Stimulated activated CD4-positive, alpha-beta T cell treated with anti-CD3 and anti-CD28 coated beads, Interleukin-4, amount 100 ng/mL, for 1 hour (primary cell): ENCODE measurements at regions not wholly inside any gene's neighbourhood (a gene's known extent, or its start where the extent isn't known, plus 50 kb on each side); places are given as distances from the start of the nearest gene placed in this dataset.
"Not testable (repeated sequence)": the region's sequence is repeated elsewhere in the genome, so short reads cannot be mapped to it uniquely, and the experiment has no call there.

Source experiments
- DNase-seq: peaks from one replicate; pipeline ENCODE4 v3.0.0-alpha.2; 2020

DNA sequence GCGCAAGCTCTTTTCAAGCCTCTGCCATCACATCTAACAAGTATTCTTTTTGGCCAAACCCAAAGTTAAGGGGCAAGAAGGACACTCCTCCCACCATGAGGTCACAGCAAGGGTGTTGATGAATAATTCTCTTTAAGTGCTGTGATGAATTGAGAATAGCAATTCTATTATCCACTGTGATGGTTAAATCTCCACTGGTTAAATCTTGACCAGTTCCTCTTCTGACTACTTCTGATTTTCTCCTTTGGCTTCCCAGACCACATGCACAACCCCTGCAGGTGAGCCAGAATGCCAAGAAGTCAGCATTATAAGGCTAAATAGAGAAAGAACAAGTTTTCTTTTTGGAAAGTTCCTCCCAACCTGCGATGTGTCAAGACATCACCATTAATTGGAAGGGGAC is 90.6 kb upstream of the BCL2L14 start:
- DNase-seq, result no peak

DNA sequence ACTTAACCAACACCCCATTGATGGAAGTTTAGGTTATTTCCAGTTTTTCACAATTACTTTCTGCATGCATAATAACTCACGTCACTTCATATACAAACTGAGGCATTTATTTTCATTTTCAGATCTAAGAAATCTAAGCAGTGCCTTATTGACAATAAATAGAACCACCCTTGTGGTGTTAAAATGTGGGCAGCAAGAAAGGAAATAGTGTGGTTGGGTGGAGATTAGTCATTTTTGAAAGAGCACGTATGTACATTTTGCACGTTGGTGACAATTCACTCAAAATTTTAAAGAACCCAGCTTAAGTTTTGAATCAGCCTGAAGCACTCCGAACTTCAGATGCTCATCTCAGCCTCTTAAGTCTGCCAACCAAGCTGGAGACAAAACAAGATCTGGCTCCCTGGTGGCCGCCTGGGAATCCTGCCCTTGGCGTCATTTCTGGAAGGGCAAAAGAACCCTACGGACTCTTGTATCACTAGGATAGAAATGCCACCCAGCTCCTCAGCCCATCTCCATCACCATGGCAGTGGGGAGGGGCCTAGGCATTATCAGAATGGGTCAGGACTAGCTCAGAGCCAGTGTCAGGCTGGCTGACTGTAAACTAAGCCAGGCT is 89.5 kb upstream of the BCL2L14 start:
- peak; percentile 40 for DNase-seq

DNA sequence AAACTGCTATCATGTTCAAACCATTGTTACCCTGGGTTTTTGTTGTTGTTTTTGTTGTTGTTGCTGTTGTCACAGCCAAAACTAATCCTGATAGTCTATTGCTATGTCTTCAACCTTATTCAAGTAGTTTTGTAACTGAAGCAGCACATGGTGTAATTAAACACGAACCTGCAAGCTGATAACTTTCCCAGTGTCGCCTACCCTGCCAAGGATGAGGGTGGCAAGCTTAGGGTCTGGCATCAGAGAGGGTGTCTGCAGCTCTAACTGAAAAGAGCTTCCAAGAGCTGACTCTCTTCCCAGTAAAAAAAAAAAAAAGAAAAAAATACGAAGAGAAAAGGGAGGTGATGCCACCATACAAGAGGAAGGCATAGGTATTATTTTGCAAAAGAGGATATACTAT is 86.3 kb upstream of the BCL2L14 start:
- DNase-seq, result no peak

DNA sequence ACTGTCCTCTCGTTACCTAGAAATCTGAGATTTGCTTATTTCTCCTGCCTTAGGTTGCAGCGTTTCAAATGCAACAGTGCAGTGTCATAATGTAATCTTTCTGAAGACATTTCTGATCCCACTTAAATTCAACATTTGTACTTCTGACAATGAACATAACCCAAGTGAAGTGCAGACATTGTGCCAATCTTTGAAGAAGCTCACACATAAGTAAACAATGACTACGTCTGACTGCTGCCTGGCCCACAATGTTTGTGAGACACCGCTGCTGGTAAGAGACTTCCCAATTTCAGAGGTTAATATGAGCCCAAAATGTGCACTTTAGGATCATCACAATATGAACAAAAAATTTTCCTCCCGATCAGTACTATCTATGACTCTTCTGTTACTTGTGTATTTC is 84.6 kb upstream of the BCL2L14 start:
- DNase-seq, result no peak

DNA sequence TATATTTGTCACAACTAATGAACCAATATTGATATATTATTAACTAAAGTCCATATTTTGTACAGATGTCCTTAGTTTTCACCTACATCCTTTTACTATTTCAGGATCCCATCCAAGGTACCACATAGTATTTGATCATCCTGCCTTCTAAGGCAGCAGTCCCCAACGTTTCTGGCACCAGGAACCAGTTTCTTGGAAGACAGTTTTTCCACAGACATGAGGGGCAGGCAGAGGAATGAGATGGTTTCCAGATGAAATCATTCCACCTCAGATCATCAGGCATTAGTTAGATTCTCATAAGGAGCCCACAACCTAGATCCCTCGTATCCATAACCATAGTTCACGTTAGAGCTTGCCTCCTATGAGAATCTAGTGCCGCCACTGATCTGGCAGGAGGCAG is 82.8 kb upstream of the BCL2L14 start:
- DNase-seq, result no peak

DNA sequence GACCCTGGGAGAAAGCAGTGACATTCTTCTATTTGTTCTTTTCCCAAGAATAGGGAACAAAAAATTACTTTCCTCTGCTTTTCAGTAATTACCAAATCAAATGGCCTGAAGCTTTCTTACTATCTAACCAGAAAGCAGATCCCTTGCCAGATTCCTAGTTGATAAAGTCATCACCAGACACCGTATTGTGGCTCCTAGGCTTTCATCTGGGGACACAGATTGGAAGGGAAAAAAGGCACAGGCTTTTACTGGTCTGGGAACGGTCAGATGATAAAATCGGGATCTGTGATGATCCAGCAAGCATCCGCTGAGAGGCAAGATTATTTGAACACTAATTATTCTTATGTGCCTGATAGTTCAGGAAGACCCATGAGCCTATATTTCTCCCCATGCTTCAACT is 79.1 kb upstream of the BCL2L14 start:
- DNase-seq, result no peak

DNA sequence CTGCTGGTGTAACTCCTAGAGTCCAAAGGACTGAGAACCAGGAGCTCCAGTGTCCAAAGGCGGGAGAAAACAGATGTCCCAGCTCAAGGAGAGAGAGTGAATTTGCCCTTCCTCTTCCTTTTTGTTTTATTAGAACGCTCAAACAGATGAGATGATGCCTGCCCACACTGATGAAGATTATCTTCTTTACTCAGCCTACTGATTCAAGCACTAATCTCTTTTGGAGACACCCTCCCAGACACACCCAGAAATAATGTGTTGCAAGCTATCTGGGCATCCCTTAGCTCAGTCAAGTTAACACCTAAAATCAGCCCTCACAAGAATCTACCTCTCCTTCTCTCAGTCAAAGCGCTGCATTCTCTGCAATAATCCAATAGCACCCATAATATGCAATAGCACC is 78.2 kb upstream of the BCL2L14 start:
- no peak for DNase-seq

DNA sequence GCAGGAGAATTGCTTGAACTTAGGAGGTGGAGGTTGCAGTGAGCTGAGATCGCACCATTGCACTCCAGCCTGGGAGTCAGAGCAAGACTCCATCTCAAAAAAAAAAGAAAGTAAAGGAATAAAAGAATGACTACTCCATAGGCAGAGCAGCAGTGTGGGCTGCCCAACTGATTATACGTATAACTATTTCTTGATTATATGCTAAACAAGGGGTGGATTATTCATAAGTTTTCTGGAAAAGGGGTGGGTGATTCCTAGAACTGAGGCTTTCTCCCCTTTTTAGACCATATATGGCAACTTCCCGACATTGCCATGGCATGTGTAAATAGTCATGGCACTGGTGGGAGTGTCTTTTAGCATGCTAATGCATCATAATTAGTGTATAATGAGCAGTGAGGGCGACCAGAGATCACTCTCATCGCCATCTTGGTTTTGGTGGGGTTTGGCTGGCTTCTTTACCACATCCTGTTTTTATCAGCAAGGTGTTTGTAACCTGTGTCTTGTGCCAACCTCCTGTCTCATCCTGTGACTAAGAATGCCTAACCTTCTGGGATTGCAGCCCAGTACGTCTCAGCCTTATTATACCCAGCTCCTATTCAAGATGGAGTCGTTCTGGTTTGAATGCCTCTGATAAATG is 72.3 kb upstream of the BCL2L14 start:
- DNase-seq, result not testable (repeated sequence)

DNA sequence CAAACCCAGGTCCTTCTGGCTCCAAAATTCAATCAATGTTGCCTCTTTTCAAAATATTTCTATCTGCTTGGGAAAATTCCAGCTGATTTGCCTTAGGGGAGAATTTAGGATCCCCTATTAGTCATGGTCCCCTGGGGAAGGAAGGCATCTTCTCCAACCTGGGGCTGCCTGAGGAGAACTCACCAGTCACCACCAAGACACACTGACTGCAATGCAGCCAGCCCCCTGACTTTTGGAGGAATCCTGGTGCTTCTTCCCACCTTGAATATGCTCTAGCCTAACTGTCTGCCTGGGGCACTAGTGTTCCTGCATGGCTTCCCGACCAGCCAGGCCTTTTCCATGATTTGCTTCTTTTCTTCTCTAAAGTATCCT is 71.8 kb upstream of the BCL2L14 start:
- DNase-seq, result no peak

DNA sequence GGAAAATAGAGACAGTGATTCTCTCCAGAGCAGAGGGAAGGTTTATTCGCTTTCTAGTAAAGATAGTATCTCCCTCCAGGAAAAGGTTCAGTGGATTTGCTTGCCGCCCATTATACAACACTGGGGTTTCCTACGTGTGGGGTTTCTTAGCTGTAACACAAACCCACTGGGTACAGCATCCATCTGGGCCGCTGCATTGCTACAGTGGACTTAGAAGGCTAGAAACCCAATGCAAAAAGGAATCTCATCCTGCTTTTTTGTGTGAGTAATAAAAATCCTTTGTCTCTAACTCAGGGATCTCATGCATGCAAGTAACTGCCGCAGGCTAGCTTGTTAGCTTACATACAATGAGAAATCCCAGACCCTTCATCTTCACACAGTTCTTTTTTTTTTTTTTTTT is 67.1 kb upstream of the BCL2L14 start:
- DNase-seq, result no peak

DNA sequence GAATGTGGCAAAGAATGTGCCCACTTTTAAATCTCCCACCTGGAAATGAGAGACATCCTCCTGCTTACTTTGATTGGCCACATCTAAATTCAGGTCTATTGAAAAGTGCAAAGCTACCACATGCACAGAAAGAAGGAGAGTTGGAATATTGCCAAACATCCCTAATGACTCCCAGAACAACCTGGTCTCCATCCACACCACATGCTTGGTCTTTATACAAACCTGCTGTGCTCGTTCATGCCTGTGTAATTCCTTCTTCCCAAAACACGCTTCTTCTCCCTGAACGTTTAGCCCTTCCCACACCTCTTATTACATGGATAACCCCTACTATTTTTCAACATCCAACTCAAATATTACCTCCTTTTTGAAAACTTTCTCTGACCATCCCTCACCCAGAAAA is 66.2 kb upstream of the BCL2L14 start:
- DNase-seq, result no peak

DNA sequence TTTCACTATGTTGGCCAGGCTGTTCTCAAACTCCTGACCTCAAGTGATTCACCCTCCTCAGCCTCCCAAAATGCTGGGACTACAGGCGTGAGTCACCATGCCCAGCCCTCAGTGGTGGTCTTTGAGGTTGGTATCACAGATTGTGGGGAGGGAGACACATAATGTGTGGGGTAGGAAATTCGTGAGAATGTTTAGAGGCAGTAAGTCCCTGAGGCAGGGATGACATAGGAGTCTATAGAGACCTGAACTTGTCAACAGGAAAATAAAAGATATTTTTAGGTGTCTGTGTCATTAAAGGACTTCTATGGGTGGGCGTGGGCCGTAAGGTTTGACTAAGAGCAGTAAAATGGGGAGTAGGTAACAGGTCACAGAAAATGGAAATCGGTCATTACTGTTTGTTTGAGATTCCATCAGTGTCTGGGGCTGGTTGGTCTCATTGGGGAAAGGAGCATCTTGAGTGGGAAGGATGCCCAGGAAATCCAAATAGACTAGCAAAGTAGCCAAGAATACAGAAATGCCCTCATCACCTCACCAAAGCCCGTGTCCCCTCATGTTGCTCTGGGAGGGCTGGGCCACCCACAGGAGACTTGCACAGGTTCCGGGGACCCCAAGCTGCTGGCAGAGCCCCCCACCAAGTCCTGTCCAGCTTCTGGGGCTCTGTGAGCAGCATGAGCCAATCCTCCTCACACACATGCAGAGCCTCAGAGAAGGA is 63.6 kb upstream of the BCL2L14 start:
- DNase-seq, result peak; percentile 68

DNA sequence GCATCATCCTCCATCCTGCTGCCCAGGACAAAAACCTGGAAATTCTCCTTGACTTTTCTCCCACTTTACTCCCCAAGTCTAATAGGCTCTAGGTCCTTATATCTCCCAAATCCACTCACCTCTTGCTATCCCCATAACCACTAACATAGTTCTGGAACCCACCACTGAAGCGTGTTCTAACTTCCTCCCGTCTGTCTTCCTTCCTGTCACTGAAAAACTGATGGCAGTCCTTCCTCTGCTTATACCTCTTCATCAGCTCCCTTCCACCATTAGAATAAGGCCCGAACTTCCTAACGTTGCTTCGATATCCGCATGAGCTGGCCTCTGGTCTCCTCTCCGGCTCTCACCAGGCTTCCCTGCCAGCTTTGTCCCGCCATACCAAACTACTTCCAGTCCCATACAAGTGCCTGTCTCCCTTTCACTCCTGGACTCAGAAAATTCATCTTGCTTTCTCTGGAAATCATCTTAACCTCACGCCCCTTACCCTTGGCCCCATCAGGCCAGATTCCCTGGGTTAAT is 63.0 kb upstream of the BCL2L14 start:
- DNase-seq, result no peak

DNA sequence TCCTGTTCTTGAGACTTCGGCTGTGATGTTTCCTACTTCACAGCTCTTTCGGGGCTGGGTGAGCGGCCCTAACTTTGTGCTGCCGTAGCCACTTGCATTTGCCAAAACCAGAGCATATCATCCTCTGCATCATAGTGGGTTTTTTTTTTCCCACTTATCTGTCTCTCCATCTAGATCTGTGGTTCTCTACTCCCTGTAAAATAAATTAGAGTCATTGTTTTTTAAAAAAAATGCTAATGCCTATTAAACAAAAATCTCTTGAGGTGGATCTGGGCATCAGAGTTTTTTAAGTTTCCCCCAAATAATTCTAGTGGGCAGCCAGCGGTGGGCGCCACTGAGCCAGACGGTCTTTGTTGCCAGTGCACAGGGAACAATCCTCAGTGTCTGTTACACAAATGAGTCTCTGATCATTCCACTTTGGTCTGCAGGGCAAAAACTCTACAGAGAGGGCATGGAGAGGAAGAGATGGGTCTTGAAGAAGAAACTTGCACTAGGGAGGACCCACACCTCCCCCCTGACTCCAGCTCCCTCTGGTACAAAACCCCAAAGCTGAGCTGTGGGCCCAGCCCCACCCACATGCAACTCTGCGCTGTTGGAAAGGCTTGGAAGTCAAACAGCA is 62.4 kb upstream of the BCL2L14 start:
- DNase-seq, result peak; percentile 56

DNA sequence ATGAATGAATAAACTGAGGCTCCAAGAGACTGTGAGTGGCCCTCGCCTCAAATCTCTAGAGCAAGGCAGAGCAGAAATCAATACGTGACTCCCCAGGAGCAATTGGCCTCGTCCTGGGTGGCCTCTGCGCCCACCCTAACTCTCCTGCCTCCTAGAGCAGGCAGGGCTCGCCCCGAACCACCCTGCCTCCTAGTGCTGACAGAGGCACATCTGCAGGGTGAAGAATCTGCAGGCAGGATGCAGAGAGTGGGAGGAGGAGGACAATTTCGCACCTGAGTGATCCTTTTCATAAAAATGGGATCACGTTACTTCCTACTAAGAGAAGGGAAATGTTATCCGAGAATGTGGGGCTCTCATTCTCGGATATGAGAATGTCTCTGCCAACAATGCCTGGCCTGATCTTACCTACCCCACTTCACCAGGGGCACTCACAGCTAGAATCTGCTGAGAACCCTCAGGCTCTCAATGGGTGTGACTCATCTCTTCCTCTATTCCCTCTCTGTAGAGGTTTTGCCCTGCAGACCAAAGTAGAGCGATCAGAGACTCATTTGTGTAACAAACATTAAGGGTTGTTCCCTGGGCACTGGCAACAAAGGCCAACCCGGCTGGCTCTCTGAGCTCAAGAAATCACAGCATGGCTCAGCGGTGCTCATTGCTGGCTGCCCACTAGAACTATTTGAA is 61.7 kb upstream of the BCL2L14 start:
- DNase-seq, result peak; percentile 38

DNA sequence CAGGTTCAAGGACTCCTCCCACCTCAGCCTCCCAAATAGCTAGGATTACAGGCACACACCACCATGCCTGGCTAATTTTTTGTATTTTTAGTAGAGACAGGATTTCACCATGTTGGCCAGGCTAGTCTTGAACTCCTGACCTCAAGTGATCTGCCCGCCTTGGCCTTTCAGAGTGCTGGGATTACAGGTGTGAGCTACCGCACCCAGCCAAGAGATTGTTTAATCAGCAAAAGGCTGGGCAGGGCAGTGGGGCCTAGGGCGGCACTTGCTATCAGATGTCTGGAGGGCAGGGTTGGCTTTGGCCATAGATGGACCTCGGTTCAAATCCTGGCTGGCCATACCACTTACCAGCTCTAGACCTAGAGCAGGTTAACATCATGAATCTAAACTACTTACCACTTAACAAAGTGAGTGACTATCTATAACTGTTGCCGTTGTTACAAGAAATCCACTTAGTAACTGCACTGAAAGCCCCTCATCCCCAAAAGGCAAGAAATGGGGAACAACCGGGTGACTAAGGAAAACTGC is 60.9 kb upstream of the BCL2L14 start:
- DNase-seq, result peak; percentile 29

DNA sequence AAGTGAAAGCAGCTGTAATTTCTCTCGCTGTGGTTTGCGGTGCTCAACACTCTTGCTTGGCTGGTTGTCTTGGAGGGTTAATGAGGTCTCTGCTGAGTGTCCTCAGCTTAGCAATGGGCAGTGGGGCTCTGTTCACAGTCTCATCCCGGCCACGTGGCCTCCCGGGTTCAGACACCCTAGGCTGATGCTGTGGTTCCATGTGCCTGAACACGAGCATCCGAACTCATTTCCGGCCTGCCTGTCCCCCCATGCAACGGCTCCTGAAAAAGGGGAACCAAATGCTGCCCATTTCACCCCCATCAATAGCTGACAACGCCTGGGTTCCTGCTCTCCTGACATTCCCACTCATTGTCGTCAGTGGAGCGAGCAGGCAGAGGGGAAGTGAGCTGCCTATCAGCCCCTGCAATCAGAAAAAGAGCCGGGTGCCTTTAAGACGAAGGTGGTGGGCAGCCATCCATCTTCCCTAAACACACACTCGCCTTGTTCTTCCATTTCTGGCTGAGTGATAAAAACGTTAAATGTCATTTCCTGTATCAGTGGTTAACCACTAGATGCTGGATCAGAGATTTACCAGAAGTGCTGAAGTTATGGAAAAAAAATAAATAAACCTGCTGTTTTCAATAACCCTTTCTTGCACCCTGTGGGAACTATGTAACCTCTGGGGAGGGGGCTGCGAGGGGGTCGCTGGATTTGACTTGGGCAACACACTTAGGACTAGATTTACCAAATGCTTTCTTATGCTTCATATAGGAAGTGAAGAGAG is 60.3 kb upstream of the BCL2L14 start:
- peak; percentile 52 for DNase-seq

DNA sequence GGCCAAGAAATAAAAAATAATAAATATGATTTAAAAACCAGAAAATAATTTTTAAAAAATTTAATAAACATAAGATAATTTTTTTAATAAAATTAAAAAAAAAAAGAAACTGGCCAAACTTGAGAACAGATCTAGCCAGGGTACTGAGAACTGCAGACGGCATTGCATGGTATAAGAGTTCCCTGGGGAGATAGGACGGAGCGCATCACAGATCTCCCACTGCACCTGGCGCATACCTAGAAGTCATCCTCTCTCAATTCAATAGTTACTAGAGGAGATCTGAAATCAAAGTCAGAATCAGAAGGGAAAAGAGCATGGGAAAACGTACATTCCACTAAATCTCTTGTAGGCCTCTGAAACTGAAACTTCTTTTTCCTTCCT is 58.9 kb upstream of the BCL2L14 start:
- no peak for DNase-seq

DNA sequence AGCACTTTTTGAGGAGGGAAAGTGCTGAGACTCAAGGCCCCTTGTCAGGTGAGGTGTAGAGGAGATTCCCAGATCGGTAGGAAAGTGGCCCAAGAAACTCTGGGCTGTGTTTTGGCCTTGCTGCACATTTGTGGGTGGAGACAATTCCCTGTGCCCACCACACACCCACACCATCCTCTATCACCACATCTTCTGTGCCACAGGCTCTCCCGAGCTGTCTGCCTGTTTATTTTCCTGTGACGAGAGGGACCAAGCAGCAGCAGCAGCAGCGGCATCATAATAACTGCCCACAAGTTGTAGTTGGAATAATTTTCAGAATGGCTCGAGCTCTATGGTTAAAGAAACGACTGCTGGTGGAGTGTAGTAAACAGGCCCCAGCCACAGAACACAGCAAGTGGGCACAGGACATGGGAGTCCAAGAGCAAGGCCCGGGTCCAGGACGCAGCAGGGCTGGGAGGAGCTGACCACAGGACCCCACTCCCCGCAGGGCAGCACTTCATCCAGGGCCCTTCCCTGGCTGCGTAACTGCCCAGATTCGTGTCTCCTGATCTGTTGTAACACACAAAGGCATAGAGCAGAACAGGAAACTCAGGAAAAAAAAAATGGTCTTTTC is 55.6 kb upstream of the BCL2L14 start:
- DNase-seq, result no peak

DNA sequence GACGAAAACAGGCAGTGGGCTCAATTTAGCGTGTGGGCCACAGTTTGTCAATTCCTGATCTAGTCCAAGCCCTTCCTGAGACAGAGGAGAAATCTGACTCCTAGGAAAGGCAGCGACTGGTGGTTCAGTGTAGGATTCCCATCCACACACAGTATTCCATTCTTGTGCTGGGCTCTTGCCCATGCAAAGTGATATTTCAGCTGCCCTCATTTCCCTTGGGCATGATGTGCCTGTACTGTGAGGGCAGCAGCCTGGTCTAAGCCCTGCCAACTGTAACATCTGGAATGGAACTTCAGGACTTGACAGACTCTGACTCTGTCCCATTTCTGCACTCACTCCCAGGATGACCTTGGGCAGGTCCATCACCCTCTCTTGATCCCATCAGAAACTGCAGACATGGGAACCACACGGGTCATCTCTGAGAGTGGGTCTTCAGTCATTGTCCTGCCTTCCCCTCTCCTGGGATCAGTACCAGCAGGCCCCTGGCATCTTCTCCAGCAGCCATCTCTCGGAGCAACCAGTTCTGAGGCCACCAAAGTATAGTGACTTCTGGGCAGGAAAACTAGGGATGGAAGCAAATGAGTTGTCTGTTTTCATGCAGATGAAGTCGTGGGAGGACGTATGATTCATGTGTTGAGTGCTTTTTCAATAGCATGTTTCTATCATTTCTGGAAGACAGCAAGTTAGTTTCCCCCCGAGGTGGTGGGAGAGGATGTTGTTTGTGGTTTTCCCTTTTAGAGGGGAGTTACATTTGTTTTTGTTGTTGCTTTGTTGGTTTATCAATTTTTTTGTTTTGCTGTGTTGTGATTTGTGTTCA is 54.2 kb upstream of the BCL2L14 start:
- DNase-seq, result no peak

DNA sequence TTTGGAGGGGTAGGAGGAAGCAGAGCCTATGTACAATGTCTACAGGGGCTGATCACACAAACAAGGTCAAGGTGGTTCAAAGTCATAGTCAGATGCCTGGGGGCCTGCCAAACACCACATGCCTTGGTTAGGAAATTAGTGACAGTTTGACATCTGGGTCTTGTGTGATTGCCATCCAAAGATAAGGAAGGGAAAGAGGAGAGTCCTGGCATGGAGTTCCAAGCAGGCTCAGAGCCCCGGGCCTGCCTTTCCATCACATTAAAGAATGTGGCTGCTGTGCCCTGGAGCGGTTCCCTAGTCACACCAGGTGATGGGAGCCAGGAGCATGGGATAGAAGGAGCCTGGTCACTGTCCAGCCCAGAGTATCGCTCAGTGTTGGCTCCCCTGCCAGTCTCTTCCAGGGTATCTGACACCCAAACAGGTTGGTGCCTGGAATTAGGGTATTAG is 53.6 kb upstream of the BCL2L14 start:
- DNase-seq, result peak; percentile 18
